Gastroesophageal sphincter (tissue), 3 donors: ENCODE measurements at regions not wholly inside any gene's neighbourhood (a gene's known extent, or its start where the extent isn't known, plus 50 kb on each side); places are given as distances from the start of the nearest gene placed in this dataset.

Source experiments
- CTCF ChIP-seq, 4 experiments: fragments of 200-600 bp in 2 of 4; fragments of 450-650 bp in 2 of 4; sonication (generic) in 1 of 4; IDR thresholded peaks; one replicate each; pipeline ENCODE4 v1.5.1; 2017 to 2019; ENCODE audit warnings: antibody characterized with exemption in 4 of 4, mild to moderate bottlenecking in 2 of 4, moderate library complexity in 2 of 4
- EP300 ChIP-seq: sonication (generic); formaldehyde crosslinking; IDR thresholded peaks from one replicate; pipeline ENCODE4 v1.6.1; 2017; ENCODE audit warnings: antibody characterized with exemption, mild to moderate bottlenecking
- POLR2A ChIP-seq, 2 donors: fragments of 450-650 bp; IDR thresholded peaks; one replicate each; pipeline ENCODE4 v1.6.1; 2017; ENCODE audit warnings: antibody characterized with exemption in 2 of 2, mild to moderate bottlenecking in 2 of 2, moderate library complexity in 1 of 2
- POLR2AphosphoS5 ChIP-seq: sonication (generic); formaldehyde crosslinking; IDR thresholded peaks from one replicate; pipeline ENCODE4 v1.6.1; 2017; ENCODE audit warnings: antibody characterized with exemption

- no peak for TF ChIP-seq CTCF (IDR thresholded peaks at IDR 0.05)
- no peak for TF ChIP-seq POLR2A (IDR thresholded peaks at IDR 0.05)
- TF ChIP-seq POLR2AphosphoS5, result no peak
- no peak for TF ChIP-seq EP300
These were observed 115.2 kb upstream of the TMCO5A start for GRCh38 chr15:37819191-37819590.
